ENCODE measurements at regions not wholly inside any gene's neighbourhood (a gene's known extent, or its start where the extent isn't known, plus 50 kb on each side); places are given as distances from the start of the nearest gene placed in this dataset.

GRCh38 chr10:43928425-43928968 is 279.8 kb upstream of the ZNF32 start:
- H3K9ac ChIP-seq (replicated peaks in 1 of 4; ENCODE audit: extremely low read depth in 1 of 4, low read depth in 3 of 4, low read length in 3 of 4): no peak overlapping the region
- CTCF ChIA-PET (ENCODE audit: partially characterized antibody): interaction anchor here (0.7 to 1.4 kb wide), 2 partner anchors 14 to 169 kb away, joined by 3 read pairs; no protein-coding TSS in a partner anchor
- H3K4me2 ChIP-seq (ENCODE audit: insufficient read depth in 1 of 2, low read depth in 2 of 2, low read length in 2 of 2): no peak overlapping the region
- no peak overlapping the region for H3K14ac ChIP-seq (ENCODE audit: insufficient read length)
- H2BK5ac ChIP-seq (ENCODE audit: low read depth, low read length): no peak overlapping the region
- no peaks in the 10 kb centered on the region for H3K9me3 ChIP-seq (ENCODE audit: insufficient read depth in 2 of 2, low read depth in 1 of 2, low read length in 1 of 2)
- no peak overlapping the region for H4K5ac ChIP-seq (ENCODE audit: insufficient read length, low read depth, low read length)
- no peak overlapping the region for H4K91ac ChIP-seq (replicated peaks; ENCODE audit: insufficient read length, low read length)
- no peak overlapping the region for H2BK15ac ChIP-seq (ENCODE audit: low read length)
- H3K36me3 ChIP-seq (ENCODE audit: control insufficient read depth in 2 of 4, insufficient read depth in 4 of 4, low read length in 3 of 4): no peaks in the 10 kb centered on the region
- H3K23ac ChIP-seq (ENCODE audit: insufficient read length): no peak overlapping the region
- no peak overlapping the region for H3K56ac ChIP-seq (replicated peaks; ENCODE audit: insufficient read length, low read depth, low read length)
- no peaks in the 10 kb centered on the region for H4K20me1 ChIP-seq (replicated peaks in 1 of 2; ENCODE audit: control insufficient read depth in 1 of 2, insufficient read depth in 2 of 2, low read length in 2 of 2)
- H3K4ac ChIP-seq (replicated peaks; ENCODE audit: insufficient read length, low read depth, low read length): no peak overlapping the region
- no peak for FAIRE-seq
- POLR2A ChIA-PET (ENCODE audit: partially characterized antibody): no interaction called here
- 91% methylated on average over 7 of the region's 7 CpGs; no CpG with 5 or more reads in 1 of the 2 experiments for WGBS, 2 experiments (ENCODE audit: extremely low coverage in 1 of 2, insufficient coverage in 1 of 2, insufficient read length in 1 of 2, insufficient replicate concordance in 2 of 2, low coverage in 1 of 2, low lambda C conversion rate in 2 of 2, missing lambda C conversion rate in 1 of 2)
- no peak overlapping the region for H4K8ac ChIP-seq (ENCODE audit: extremely low read depth, insufficient read depth, low read length)
- no peak overlapping the region for H3K27ac ChIP-seq (ENCODE audit: low read depth, low read length)
- H2BK120ac ChIP-seq (replicated peaks; ENCODE audit: low read depth, low read length): no peak overlapping the region
- no peak overlapping the region for H2BK12ac ChIP-seq (ENCODE audit: low read depth, low read length)
- H2BK20ac ChIP-seq (ENCODE audit: low read length): no peak overlapping the region
- TF ChIP-seq SIX5 (IDR thresholded peaks at IDR 0.05; ENCODE audit: low read depth, low read length) (no peak), E2F6 (IDR thresholded peaks at IDR 0.05) (no peak), KDM1A (IDR thresholded peaks at IDR 0.05; ENCODE audit: borderline replicate concordance, low read length) (no peak), RNF2 (IDR thresholded peaks at IDR 0.05; ENCODE audit: borderline replicate concordance, low read depth, low read length, missing control alignments, poor library complexity, severe bottlenecking) (no peak)
- H3K23me2 ChIP-seq (ENCODE audit: low read depth, low read length): no peaks in the 10 kb centered on the region
- no peaks in the 10 kb centered on the region for H3K4me1 ChIP-seq (replicated peaks in 1 of 4; ENCODE audit: control insufficient read depth in 3 of 4, insufficient read depth in 4 of 4, low read length in 3 of 4)
- H2AFZ ChIP-seq (ENCODE audit: low read length): no peak overlapping the region
- no peaks in the 10 kb centered on the region for H3K79me1 ChIP-seq (ENCODE audit: low read depth, low read length)
- no peak overlapping the region for H3K4me3 ChIP-seq (ENCODE audit: extremely low read depth in 1 of 4, insufficient read depth in 2 of 4, low read depth in 3 of 4, low read length in 4 of 4)
- no peaks in the 10 kb centered on the region for H3K79me2 ChIP-seq (ENCODE audit: control insufficient read depth in 1 of 2, insufficient read depth in 2 of 2, low read length in 2 of 2)
- H3K18ac ChIP-seq (ENCODE audit: extremely low read depth, low read length): no peak overlapping the region
- no peaks in the 10 kb centered on the region for H3K27me3 ChIP-seq (replicated peaks in 1 of 4; ENCODE audit: control insufficient read depth in 3 of 4, extremely low read depth in 1 of 4, insufficient read depth in 3 of 4, low read length in 3 of 4)
- DNase-seq (ENCODE audit: low read depth in 1 of 2, low spot score in 2 of 2): no peak
- H2AK5ac ChIP-seq (ENCODE audit: low read depth, low read length): no peak overlapping the region

All from H1 (cell line).